Adipocyte (in vitro differentiated cells): ENCODE measurements at regions not wholly inside any gene's neighbourhood (a gene's known extent, or its start where the extent isn't known, plus 50 kb on each side); places are given as distances from the start of the nearest gene placed in this dataset.

Experiments used
- DNase-seq: peaks from one replicate; pipeline ENCODE4 v3.0.0-alpha.2; 2015; ENCODE audit warnings: low read depth
- H3K27me3 ChIP-seq: replicated peaks from 2 replicates; pipeline ENCODE4 v1.7.0; 2013; ENCODE audit warnings: mild to moderate bottlenecking, low read length, moderate library complexity; ENCODE audit not compliant: control insufficient read depth, insufficient read depth
- H3K36me3 ChIP-seq: 2 replicates; pipeline ENCODE4 v1.7.0; 2013; ENCODE audit warnings: low read length, mild to moderate bottlenecking, moderate library complexity; ENCODE audit not compliant: control insufficient read depth, insufficient read depth, severe bottlenecking
- H3K4me1 ChIP-seq: 2 replicates; pipeline ENCODE4 v1.7.0; 2013; ENCODE audit warnings: mild to moderate bottlenecking, low read length, moderate library complexity; ENCODE audit not compliant: control insufficient read depth, insufficient read depth
- H3K4me3 ChIP-seq: 2 replicates; pipeline ENCODE4 v1.7.0; 2013; ENCODE audit warnings: mild to moderate bottlenecking, low read length, moderate library complexity
- H3K9ac ChIP-seq: 2 replicates; pipeline ENCODE4 v1.7.0; 2013; ENCODE audit warnings: mild to moderate bottlenecking, low read length, moderate library complexity
- H3K9me3 ChIP-seq: 2 replicates; pipeline ENCODE4 v1.7.0; 2013; ENCODE audit warnings: mild to moderate bottlenecking, low read length, moderate library complexity; ENCODE audit not compliant: control insufficient read depth

GRCh38 chr14:48504921-48505320 lies 829.5 kb upstream of the MDGA2 start:
- no peak for DNase-seq
- no peak overlapping the region for H3K9ac ChIP-seq

GRCh38 chr14:48490756-48491155 lies 815.4 kb upstream of the MDGA2 start:
- no peaks in the 10 kb centered on the region for H3K27me3 ChIP-seq
- H3K9me3 ChIP-seq, result no peaks in the 10 kb centered on the region
- H3K4me1 ChIP-seq, result no peaks in the 10 kb centered on the region
- H3K4me3 ChIP-seq, result no peak overlapping the region
- H3K36me3 ChIP-seq, result no peaks in the 10 kb centered on the region
- H3K9ac ChIP-seq, result no peak overlapping the region
- DNase-seq, result no peak

More at GRCh38 chr14:48504921-48505320, 829.5 kb upstream of the MDGA2 start:
- H3K4me3 ChIP-seq, result no peak overlapping the region
- no peaks in the 10 kb centered on the region for H3K27me3 ChIP-seq
- no peaks in the 10 kb centered on the region for H3K36me3 ChIP-seq
- H3K4me1 ChIP-seq, result no peaks in the 10 kb centered on the region
- H3K9me3 ChIP-seq, result peaks cover 5% of the 10 kb centered on the region

GRCh38 chr14:48473944-48474343 lies 798.5 kb upstream of the MDGA2 start:
- no peaks in the 10 kb centered on the region for H3K36me3 ChIP-seq
- H3K9me3 ChIP-seq, result peaks cover 9% of the 10 kb centered on the region
- H3K4me3 ChIP-seq, result no peak overlapping the region
- H3K4me1 ChIP-seq, result no peaks in the 10 kb centered on the region
- H3K9ac ChIP-seq, result no peak overlapping the region
- no peak for DNase-seq
- no peaks in the 10 kb centered on the region for H3K27me3 ChIP-seq

GRCh38 chr14:48456051-48456450 lies 780.6 kb upstream of the MDGA2 start:
- Histone ChIP-seq H3K27me3 (no peaks in the 10 kb centered on the region), H3K4me1 (no peaks in the 10 kb centered on the region), H3K36me3 (no peaks in the 10 kb centered on the region), H3K9ac (no peak overlapping the region), H3K4me3 (no peak overlapping the region), H3K9me3 (no peaks in the 10 kb centered on the region)
- no peak for DNase-seq

GRCh38 chr14:48454887-48455286 lies 779.5 kb upstream of the MDGA2 start:
- Histone ChIP-seq H3K27me3 (no peaks in the 10 kb centered on the region), H3K4me1 (no peaks in the 10 kb centered on the region)
- no peak for DNase-seq

GRCh38 chr14:48452437-48452995 lies 777.1 kb upstream of the MDGA2 start:
- Histone ChIP-seq H3K4me1 (no peaks in the 10 kb centered on the region), H3K27me3 (no peaks in the 10 kb centered on the region), H3K9me3 (no peaks in the 10 kb centered on the region), H3K9ac (no peak overlapping the region), H3K4me3 (no peak overlapping the region), H3K36me3 (no peaks in the 10 kb centered on the region)
- no peak for DNase-seq

More at GRCh38 chr14:48454887-48455286, 779.5 kb upstream of the MDGA2 start:
- H3K36me3 ChIP-seq, result no peaks in the 10 kb centered on the region
- H3K9ac ChIP-seq, result no peak overlapping the region
- no peaks in the 10 kb centered on the region for H3K9me3 ChIP-seq
- no peak overlapping the region for H3K4me3 ChIP-seq

GRCh38 chr14:48435221-48435620 lies 759.8 kb upstream of the MDGA2 start:
- DNase-seq, result no peak
- Histone ChIP-seq H3K36me3 (no peaks in the 10 kb centered on the region), H3K27me3 (no peaks in the 10 kb centered on the region), H3K4me1 (no peaks in the 10 kb centered on the region), H3K4me3 (no peak overlapping the region), H3K9ac (no peak overlapping the region), H3K9me3 (no peaks in the 10 kb centered on the region)

GRCh38 chr14:48430805-48431204 lies 755.4 kb upstream of the MDGA2 start:
- Histone ChIP-seq H3K27me3 (no peaks in the 10 kb centered on the region), H3K4me1 (no peaks in the 10 kb centered on the region), H3K9me3 (no peaks in the 10 kb centered on the region), H3K9ac (no peak overlapping the region), H3K4me3 (no peak overlapping the region), H3K36me3 (no peaks in the 10 kb centered on the region)
- no peak for DNase-seq

GRCh38 chr14:48429512-48429911 lies 754.1 kb upstream of the MDGA2 start:
- H3K27me3 ChIP-seq, result no peaks in the 10 kb centered on the region
- H3K36me3 ChIP-seq, result no peaks in the 10 kb centered on the region
- no peaks in the 10 kb centered on the region for H3K9me3 ChIP-seq
- DNase-seq, result no peak
- no peak overlapping the region for H3K4me3 ChIP-seq
- no peaks in the 10 kb centered on the region for H3K4me1 ChIP-seq
- H3K9ac ChIP-seq, result no peak overlapping the region

GRCh38 chr14:48417715-48418500 lies 742.5 kb upstream of the MDGA2 start:
- no peaks in the 10 kb centered on the region for H3K27me3 ChIP-seq
- no peak overlapping the region for H3K9ac ChIP-seq
- H3K4me3 ChIP-seq, result no peak overlapping the region
- H3K9me3 ChIP-seq, result peaks cover 5% of the 10 kb centered on the region
- DNase-seq, result no peak
- no peaks in the 10 kb centered on the region for H3K4me1 ChIP-seq
- H3K36me3 ChIP-seq, result no peaks in the 10 kb centered on the region

GRCh38 chr14:48401321-48401720 lies 725.9 kb upstream of the MDGA2 start:
- H3K36me3 ChIP-seq, result no peaks in the 10 kb centered on the region
- no peaks in the 10 kb centered on the region for H3K9me3 ChIP-seq
- H3K4me1 ChIP-seq, result no peaks in the 10 kb centered on the region
- no peak for DNase-seq
- H3K27me3 ChIP-seq, result no peaks in the 10 kb centered on the region
- H3K4me3 ChIP-seq, result no peak overlapping the region
- H3K9ac ChIP-seq, result no peak overlapping the region
